Activated naive CD4-positive, alpha-beta T cell treated with anti-CD3 and anti-CD28 coated beads, Interleukin-2, amount 50 U/mL, for 72 hours (primary cell): ENCODE measurements at regions not wholly inside any gene's neighbourhood (a gene's known extent, or its start where the extent isn't known, plus 50 kb on each side); places are given as distances from the start of the nearest gene placed in this dataset.

ENCODE experiments used
- ATAC-seq, 2 donors: fragments of 150-1000 bp; cut with Tn5 transposase; 2 replicates each; pipeline ENCODE4 v1.10.0; 2021; ENCODE audit warnings: mild to moderate bottlenecking in 2 of 2, moderate library complexity in 2 of 2
- DNase-seq, 2 donors: peaks; one replicate each; pipeline ENCODE4 v3.0.0; 2021 to 2022; ENCODE audit warnings: low spot score in 2 of 2
- H3K27ac Mint-ChIP-seq, 2 donors: one replicate each; pipeline ENCODE4 v1.8.0; 2022; ENCODE audit warnings: mild to moderate bottlenecking in 2 of 2, mixed read lengths in 2 of 2
- H3K36me3 Mint-ChIP-seq, 2 donors: one replicate each; pipeline ENCODE4 v1.8.0; 2022; ENCODE audit warnings: mixed read lengths in 2 of 2
- H3K9me3 Mint-ChIP-seq, 2 donors: one replicate each; pipeline ENCODE4 v1.8.0; 2022; ENCODE audit warnings: mixed read lengths in 2 of 2

GRCh38 chr7:25656071-25656470 is 427.8 kb upstream of the NPVF start:
- H3K36me3 Mint-ChIP-seq: no peaks in the 10 kb centered on the region
- H3K9me3 Mint-ChIP-seq: peaks cover 0 to 5% of the 10 kb centered on the region in 2 donors
- DNase-seq (no peak), ATAC-seq (no peak)
- no peak overlapping the region for H3K27ac Mint-ChIP-seq

- H3K27ac Mint-ChIP-seq: no peak overlapping the region
- ATAC-seq (no peak), DNase-seq (no peak)
- no peaks in the 10 kb centered on the region for H3K36me3 Mint-ChIP-seq
- H3K9me3 Mint-ChIP-seq: peaks cover 0 to 5% of the 10 kb centered on the region in 2 donors
Measured at GRCh38 chr7:25656581-25657026, 428.3 kb upstream of the NPVF start.

- DNase-seq (no peak), ATAC-seq (no peak)
- Mint-ChIP-seq H3K27ac (no peak overlapping the region), H3K9me3 (peaks cover 0 to 4% of the 10 kb centered on the region in 2 donors), H3K36me3 (no peaks in the 10 kb centered on the region)
Measured at GRCh38 chr7:25658375-25658774, 430.1 kb upstream of the NPVF start.

DNA sequence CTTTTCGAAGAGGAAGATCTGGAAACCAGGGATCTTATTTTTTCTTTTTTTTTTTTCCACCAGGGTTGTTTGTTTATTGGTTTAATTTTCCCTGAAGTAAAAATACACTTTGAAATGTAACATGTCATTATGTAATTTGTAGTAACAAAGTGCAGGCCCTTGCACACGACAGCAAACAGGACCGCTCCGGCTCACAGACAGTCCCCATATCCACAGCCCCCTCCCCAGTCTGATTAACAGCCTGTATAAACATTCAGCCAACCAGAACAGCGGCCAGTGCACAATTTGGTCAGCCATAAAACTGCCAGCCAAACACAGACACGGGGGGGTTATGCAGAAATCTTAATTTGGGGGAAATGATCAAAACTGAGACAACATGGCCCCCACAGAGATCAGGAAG is 431.6 kb upstream of the NPVF start:
- H3K9me3 Mint-ChIP-seq: no peaks in the 10 kb centered on the region
- DNase-seq (no peak), ATAC-seq (no peak)
- H3K36me3 Mint-ChIP-seq: no peaks in the 10 kb centered on the region
- H3K27ac Mint-ChIP-seq: no peak overlapping the region

DNA sequence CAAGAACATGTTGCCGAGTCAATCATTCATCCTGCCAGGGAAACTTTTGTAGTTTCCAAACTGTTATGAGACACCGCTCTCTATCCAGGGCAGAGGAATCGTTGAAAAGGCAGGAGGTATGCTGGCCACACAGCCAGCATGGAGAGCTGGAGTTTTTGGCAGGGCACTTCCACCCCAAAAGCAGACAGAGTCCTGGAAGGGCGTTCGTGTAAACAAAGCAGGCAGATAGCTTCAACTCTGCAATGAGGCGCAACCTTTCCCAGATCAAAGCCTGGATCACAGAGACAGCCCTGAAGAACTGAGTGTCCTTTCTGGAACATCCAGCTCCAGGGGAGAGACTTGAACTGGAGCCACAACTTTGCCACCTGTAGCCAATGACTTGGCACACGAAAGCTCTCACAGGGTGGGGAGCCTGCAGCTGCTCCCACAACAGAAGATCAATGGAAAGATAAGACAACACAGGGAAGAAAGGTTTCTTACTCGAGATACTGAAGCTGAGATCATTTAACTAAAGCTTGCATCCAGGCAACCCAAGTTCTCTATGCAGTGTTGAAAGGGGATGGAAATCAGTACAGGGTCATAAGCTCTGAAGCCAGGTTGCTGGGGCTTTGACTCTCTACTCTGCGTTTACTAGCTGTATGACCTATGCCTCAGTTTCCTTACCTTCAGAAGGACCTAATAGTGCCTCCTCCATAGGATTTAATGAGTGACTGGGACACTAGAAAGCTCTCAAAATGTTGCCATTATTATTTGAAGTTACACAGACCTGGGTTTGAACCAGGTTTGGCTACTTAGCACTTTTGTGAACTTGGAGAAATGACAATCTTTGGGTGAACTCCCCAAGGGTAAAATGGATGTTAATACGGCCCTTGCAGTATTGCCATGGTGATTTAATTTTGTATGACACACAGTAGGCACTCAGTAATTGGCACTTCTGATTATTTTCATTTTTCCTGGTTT is 434.8 kb upstream of the NPVF start:
- Mint-ChIP-seq H3K36me3 (no peaks in the 10 kb centered on the region), H3K9me3 (no peaks in the 10 kb centered on the region), H3K27ac (no peak overlapping the region)
- ATAC-seq (no peak), DNase-seq (no peak)

DNA sequence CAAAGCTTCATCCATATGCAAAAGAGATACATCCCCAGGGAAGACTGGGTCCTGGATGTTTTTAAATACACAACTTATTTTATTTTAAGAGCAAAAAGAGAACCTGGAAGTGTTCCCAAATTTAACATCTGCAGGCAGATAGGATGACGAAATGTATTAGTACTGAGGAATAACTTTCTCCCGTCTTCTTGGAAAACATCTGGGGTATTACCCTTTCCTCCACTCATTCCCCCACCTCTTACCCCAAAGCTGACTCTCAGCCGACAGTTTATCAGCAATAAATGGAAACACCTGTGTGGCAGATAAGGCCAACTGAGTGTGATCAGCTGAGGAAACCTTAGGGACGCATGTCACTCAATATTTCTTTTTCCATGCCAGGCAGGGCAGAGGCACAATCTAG is 435.6 kb upstream of the NPVF start:
- ATAC-seq (no peak), DNase-seq (no peak)
- Mint-ChIP-seq H3K27ac (no peak overlapping the region), H3K9me3 (no peaks in the 10 kb centered on the region), H3K36me3 (no peaks in the 10 kb centered on the region)

DNA sequence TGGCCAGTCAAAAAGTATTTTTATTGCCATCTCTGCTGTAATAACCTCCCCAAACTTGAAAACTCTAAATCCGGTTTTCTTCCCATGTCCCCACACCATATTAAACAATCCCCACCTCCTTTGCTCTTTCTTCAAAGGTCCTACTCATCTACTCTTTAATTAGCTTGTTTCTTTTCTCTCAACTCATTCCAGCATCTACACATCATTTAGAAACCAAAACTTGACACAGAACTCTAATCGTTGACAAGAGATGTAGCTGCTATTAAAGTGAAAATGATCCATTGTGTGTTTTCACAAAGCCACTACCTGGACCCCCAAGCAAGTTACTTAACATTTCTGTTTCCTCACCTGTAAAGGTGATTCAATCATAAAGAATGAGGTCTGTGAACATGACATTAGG is 436.3 kb upstream of the NPVF start:
- H3K27ac Mint-ChIP-seq: no peak overlapping the region
- peak in 1 of 2 donors; percentile 69 for ATAC-seq

GRCh38 chr7:25665374-25665773 is 437.1 kb upstream of the NPVF start:
- DNase-seq (no peak), ATAC-seq (no peak)
- Mint-ChIP-seq H3K36me3 (no peaks in the 10 kb centered on the region), H3K27ac (no peak overlapping the region), H3K9me3 (no peaks in the 10 kb centered on the region)

More for the DNA sequence above, 436.3 kb upstream of the NPVF start:
- no peaks in the 10 kb centered on the region for H3K9me3 Mint-ChIP-seq
- DNase-seq: no peak
- H3K36me3 Mint-ChIP-seq: no peaks in the 10 kb centered on the region

GRCh38 chr7:25665903-25666670 is 437.8 kb upstream of the NPVF start:
- ATAC-seq: no peak

GRCh38 chr7:25666671-25667060 is 438.4 kb upstream of the NPVF start:
- Mint-ChIP-seq H3K36me3 (no peaks in the 10 kb centered on the region), H3K27ac (no peak overlapping the region), H3K9me3 (no peaks in the 10 kb centered on the region)
- ATAC-seq: no peak
- no peak for DNase-seq

More at GRCh38 chr7:25665903-25666670, 437.8 kb upstream of the NPVF start:
- no peaks in the 10 kb centered on the region for H3K36me3 Mint-ChIP-seq
- H3K27ac Mint-ChIP-seq: no peak overlapping the region
- DNase-seq: no peak
- H3K9me3 Mint-ChIP-seq: no peaks in the 10 kb centered on the region

- no peak for ATAC-seq
- no peaks in the 10 kb centered on the region for H3K36me3 Mint-ChIP-seq
- no peak for DNase-seq
Measured at GRCh38 chr7:25669281-25669781, 441.0 kb upstream of the NPVF start.

DNA sequence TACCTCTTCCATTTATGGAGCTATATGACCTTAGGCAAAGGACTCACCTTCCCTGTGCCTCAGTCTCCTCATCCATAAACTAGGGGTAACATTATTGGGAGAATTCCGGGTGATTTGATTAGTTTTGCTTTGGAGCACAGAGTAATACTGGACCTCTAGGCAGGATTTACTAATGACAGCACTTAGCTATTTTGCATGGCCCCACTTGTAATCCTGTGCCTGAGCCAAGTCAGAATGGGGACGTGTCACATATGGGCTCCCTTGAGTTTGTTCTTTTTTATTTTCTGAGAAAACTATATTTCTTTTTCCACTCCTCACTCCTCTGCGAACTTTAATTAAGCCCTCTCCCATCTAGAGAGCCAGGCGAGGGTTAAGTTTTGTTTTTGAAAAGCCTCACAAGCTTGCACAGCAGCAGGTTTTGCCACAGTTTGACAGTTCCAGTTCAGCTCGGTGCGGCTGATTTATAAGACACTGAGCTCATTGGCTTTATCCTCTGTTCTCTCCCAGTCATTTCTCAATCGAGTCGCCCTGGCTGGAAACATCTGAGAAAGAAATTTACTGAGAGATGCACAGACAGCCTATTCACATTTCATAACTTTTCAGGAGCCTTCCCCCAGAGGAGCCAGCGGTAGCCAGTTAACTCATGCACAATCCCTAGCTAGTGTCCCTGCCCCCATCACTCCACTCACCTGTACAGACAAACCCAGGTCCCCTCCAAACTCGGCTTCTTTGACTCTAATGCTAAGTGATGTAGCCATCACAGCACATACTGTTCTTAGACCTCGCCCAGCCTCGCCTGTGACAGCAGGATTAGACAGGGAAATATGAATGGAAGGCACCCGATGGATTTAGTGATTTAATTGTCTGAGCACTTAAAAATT is 441.9 kb upstream of the NPVF start:
- Mint-ChIP-seq H3K27ac (no peak overlapping the region), H3K9me3 (no peaks in the 10 kb centered on the region), H3K36me3 (no peaks in the 10 kb centered on the region)
- DNase-seq (no peak), ATAC-seq (no peak)

More at GRCh38 chr7:25669281-25669781, 441.0 kb upstream of the NPVF start:
- Mint-ChIP-seq H3K9me3 (no peaks in the 10 kb centered on the region), H3K27ac (peak overlapping the region in 1 of 2 donors; percentile 26)

- no peak overlapping the region for H3K27ac Mint-ChIP-seq
- H3K9me3 Mint-ChIP-seq: no peaks in the 10 kb centered on the region
- no peaks in the 10 kb centered on the region for H3K36me3 Mint-ChIP-seq
- DNase-seq (no peak), ATAC-seq (no peak)
Measured at GRCh38 chr7:25671111-25671510, 442.8 kb upstream of the NPVF start.

GRCh38 chr7:25672496-25672895 is 444.2 kb upstream of the NPVF start:
- no peak overlapping the region for H3K27ac Mint-ChIP-seq
- no peak for ATAC-seq

GRCh38 chr7:25675789-25676474 is 447.6 kb upstream of the NPVF start:
- Mint-ChIP-seq H3K9me3 (no peaks in the 10 kb centered on the region), H3K36me3 (no peaks in the 10 kb centered on the region), H3K27ac (no peak overlapping the region)
- ATAC-seq (no peak), DNase-seq (no peak)

More at GRCh38 chr7:25672496-25672895, 444.2 kb upstream of the NPVF start:
- Mint-ChIP-seq H3K9me3 (no peaks in the 10 kb centered on the region), H3K36me3 (no peaks in the 10 kb centered on the region)
- no peak for DNase-seq

GRCh38 chr7:25677595-25677994 is 449.3 kb upstream of the NPVF start:
- Mint-ChIP-seq H3K36me3 (no peaks in the 10 kb centered on the region), H3K9me3 (no peaks in the 10 kb centered on the region), H3K27ac (no peak overlapping the region)
- DNase-seq: no peak
- no peak for ATAC-seq
